Heart left ventricle (tissue), 16 donors: ENCODE measurements at regions not wholly inside any gene's neighbourhood (a gene's known extent, or its start where the extent isn't known, plus 50 kb on each side); places are given as distances from the start of the nearest gene placed in this dataset.

Experiments
- ATAC-seq, 4 donors: fragments of 200-7000 bp; cut with Tn5 transposase; one replicate each; pipeline ENCODE4 v1.9.1; 2020 to 2022; ENCODE audit warnings: moderate library complexity in 4 of 4, mild to moderate bottlenecking in 3 of 4, moderate number of reproducible peaks in 1 of 4
- DNase-seq, 5 donors: peaks; one replicate each; pipeline ENCODE4 v3.0.0-alpha.2; 2020
- H3K27ac ChIP-seq, 12 donors: fragments of 200-600 bp; sonication (generic) in 4 of 12; one replicate each; pipeline versions ENCODE4 v1.5.0 to v1.8.0; 2016 to 2022; ENCODE audit warnings: mild to moderate bottlenecking in 2 of 12
- H3K27me3 ChIP-seq, 9 donors: fragments of 200-600 bp; sonication (generic) in 2 of 9; one replicate each; pipeline versions ENCODE4 v1.5.1 to v1.8.0; 2016 to 2022; ENCODE audit warnings: mild to moderate bottlenecking in 3 of 9
- H3K36me3 ChIP-seq, 9 donors: fragments of 200-600 bp; sonication (generic) in 2 of 9; one replicate each; pipeline versions ENCODE4 v1.5.0 to v1.8.0; 2018 to 2022; ENCODE audit warnings: mild to moderate bottlenecking in 2 of 9
- H3K4me1 ChIP-seq, 12 donors: fragments of 200-600 bp; sonication (generic) in 4 of 12; one replicate each; pipeline versions ENCODE4 v1.5.0 to v1.8.0; 2016 to 2022; ENCODE audit warnings: mild to moderate bottlenecking in 3 of 12
- H3K4me3 ChIP-seq, 12 donors: fragments of 200-600 bp; sonication (generic) in 4 of 12; one replicate each; pipeline versions ENCODE4 v1.5.0 to v1.8.0; 2017 to 2022; ENCODE audit warnings: mild to moderate bottlenecking in 9 of 12, moderate library complexity in 4 of 12
- H3K9me3 ChIP-seq, 12 donors: fragments of 200-600 bp; sonication (generic) in 4 of 12; one replicate each; pipeline versions ENCODE4 v1.5.0 to v1.8.0; 2016 to 2022; ENCODE audit warnings: mild to moderate bottlenecking in 1 of 12
- CTCF ChIP-seq, 12 donors: fragments of 200-600 bp; sonication (generic) in 4 of 12; IDR thresholded peaks; one replicate each; pipeline versions ENCODE4 v1.5.0 to v1.8.0; 2018 to 2022; ENCODE audit warnings: antibody characterized with exemption in 12 of 12, mild to moderate bottlenecking in 5 of 12
- POLR2A ChIP-seq, 2 donors: fragments of 450-650 bp; IDR thresholded peaks; one replicate each; pipeline ENCODE4 v1.6.1; 2017; ENCODE audit warnings: antibody characterized with exemption in 2 of 2, mild to moderate bottlenecking in 2 of 2, moderate library complexity in 2 of 2
- WGBS, 4 donors: extraction: QIAGEN DNeasy Blood & Tissue Kit in 2 of 4; methylation state at CpG; one replicate each; pipeline versions ENCODE4 v1.1.5 to v1.1.7; 2013 to 2018; 5-methylcytosine and 5-hydroxymethylcytosine counted together
- intact Hi-C, 10 donors: fragments of 100-400 bp; cut with DNase I; formaldehyde crosslinking; loops; one replicate each; pipeline versions ENCODE4 v1.11.1 to v1.14.2; 2022
- donor health status: ischemic (EF 13 %, LVEDD 7.1; RV severe dilation, severe dysfunction).
- donor health status: healthy with polysubstance abuse.
- donor health status: DM: no; HTN: yes; CAD: no.
- donor health status: DM: no; HTN: no; CAD: no.
- donor health status: ischemic (EF 25% LVEDD 6.9; RV normal size, moderate dysfunction).
- donor health status: ischemic (EF 25% LVEDD 5.7; RV mildly dilated, moderate dysfunction).
- donor health status: healthy.
- donor health status: DM: yes; HTN: yes; CAD: no.
- donor health status: ischemic (EF 35%, LVEDD 5.7; RV mildly dilated, moderate dysfunction).
- donor health status: nonischemic (EF 11% LVEDD 7.7; RV severe dilation, severe dysfunction).
- donor health status: DM: yes; HTN: yes; CAD: no.
- donor health status: PGD.
- donor health status: ischemic (EF 29% LVEDD 5.4; RV normal size, mild dysfunction).
- donor health status: nonischemic (EF 23%, LVEDD 6.1; RV moderate dilation, normal function).

DNA sequence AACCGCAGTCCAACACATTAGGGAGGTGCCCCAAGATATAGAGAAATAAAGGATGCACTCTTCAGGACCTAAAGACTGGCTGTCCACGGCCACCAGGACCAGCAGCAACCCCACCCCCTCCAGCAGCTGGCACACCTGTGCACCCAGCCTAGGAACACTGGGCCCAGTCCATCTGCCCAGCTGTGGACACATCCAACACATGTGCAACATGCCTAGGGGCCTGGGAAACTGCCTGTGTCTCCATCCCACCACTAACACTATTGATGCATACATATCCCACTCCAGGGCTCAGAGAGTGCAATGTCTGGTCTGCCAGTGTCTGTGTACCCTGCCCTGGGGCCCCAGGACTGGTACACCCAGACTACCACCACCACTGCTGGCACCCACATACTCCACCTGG lies 1781.3 kb downstream of the MAT2B start:
- Histone ChIP-seq H3K4me3 (no peak overlapping the region), H3K27ac (no peak overlapping the region), H3K27me3 (no peaks in the 10 kb centered on the region), H3K9me3 (peaks cover 0 to 2% (median 0%) of the 10 kb centered on the region in 12 donors), H3K36me3 (no peaks in the 10 kb centered on the region), H3K4me1 (no peaks in the 10 kb centered on the region)
- WGBS, 4 donors, result 71 to 80% (median 76%) methylated on average over 1 to 2 of the region's 2 CpGs; no CpG with 5 or more reads in 1 of the 4 donors
- intact Hi-C loops, result no loop called here
- TF ChIP-seq CTCF (IDR thresholded peaks at IDR 0.05), result no peak
- TF ChIP-seq POLR2A (IDR thresholded peaks at IDR 0.05), result no peak
- no peak for DNase-seq
- no peak for ATAC-seq

GRCh38 chr5:165290535-165290934 lies 1785.1 kb downstream of the MAT2B start:
- DNase-seq, result no peak
- Histone ChIP-seq H3K36me3 (no peaks in the 10 kb centered on the region), H3K9me3 (peaks cover 0 to 5% (median 0%) of the 10 kb centered on the region in 12 donors), H3K4me3 (no peak overlapping the region), H3K4me1 (no peaks in the 10 kb centered on the region), H3K27ac (no peak overlapping the region), H3K27me3 (no peaks in the 10 kb centered on the region)
- WGBS, 4 donors, result 37 to 48% (median 42%) methylated on average over 2 of the region's 2 CpGs
- intact Hi-C loops, result no loop called here
- ATAC-seq, result no peak
- TF ChIP-seq CTCF (IDR thresholded peaks at IDR 0.05), result no peak
- no peak for TF ChIP-seq POLR2A (IDR thresholded peaks at IDR 0.05)

DNA sequence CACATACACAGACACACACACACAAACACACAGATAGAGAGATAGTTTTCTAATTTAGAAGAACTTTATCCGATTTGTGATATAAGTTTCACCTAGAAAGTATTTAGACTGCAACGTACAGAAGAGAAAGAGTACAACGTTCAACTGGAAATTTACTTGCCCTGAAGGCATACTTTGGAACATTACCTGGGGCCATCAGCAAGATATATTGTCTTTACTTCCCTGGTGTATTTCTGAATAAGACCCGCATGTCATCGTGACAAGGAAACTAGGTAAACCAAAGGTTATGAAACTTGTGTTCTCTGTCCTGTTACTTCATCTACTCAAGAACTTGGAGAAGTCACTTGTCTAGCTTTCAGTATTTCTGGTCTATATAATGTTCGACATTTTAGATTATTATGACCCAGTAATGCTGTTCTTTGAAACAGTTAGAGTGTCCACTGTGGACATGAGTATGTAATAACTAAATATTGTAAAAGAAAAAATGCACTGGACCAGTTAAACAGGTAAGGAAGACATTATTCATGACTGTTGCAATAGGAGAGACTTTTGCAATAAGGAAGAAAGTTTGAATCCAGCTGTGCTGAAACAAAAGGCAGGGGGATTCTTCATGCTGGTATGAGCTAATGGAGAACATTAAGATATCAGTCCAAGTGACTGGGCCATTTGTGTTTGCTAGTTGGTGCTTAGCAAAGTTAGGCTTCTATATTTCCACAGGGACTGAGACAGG lies 1791.1 kb downstream of the MAT2B start:
- H3K27me3 ChIP-seq, result no peaks in the 10 kb centered on the region
- intact Hi-C loops, result no loop called here
- no peak for ATAC-seq
- TF ChIP-seq CTCF (IDR thresholded peaks at IDR 0.05) (no peak), POLR2A (IDR thresholded peaks at IDR 0.05) (no peak)
- H3K9me3 ChIP-seq, result peaks cover 0 to 9% (median 0%) of the 10 kb centered on the region in 12 donors
- H3K27ac ChIP-seq, result no peak overlapping the region
- no peak overlapping the region for H3K4me3 ChIP-seq
- H3K36me3 ChIP-seq, result no peaks in the 10 kb centered on the region
- WGBS, 4 donors, result 85 to 93% (median 86%) methylated on average over 6 of the region's 6 CpGs
- no peaks in the 10 kb centered on the region for H3K4me1 ChIP-seq
- DNase-seq, result no peak

GRCh38 chr5:165304193-165304827 lies 1798.9 kb downstream of the MAT2B start:
- TF ChIP-seq POLR2A (IDR thresholded peaks at IDR 0.05) (no peak), CTCF (IDR thresholded peaks at IDR 0.05) (no peak)
- ATAC-seq (no peak), DNase-seq (no peak)
- 81 to 85% (median 83%) methylated on average over 6 of the region's 6 CpGs for WGBS, 4 donors
- Histone ChIP-seq H3K27me3 (no peaks in the 10 kb centered on the region), H3K9me3 (peaks cover 0 to 4% (median 0%) of the 10 kb centered on the region in 12 donors), H3K27ac (no peak overlapping the region), H3K4me3 (no peak overlapping the region), H3K36me3 (no peaks in the 10 kb centered on the region), H3K4me1 (no peaks in the 10 kb centered on the region)
- intact Hi-C loops, result no loop called here
